Epithelial cell of prostate (primary cell): ENCODE measurements at regions not wholly inside any gene's neighbourhood (a gene's known extent, or its start where the extent isn't known, plus 50 kb on each side); places are given as distances from the start of the nearest gene placed in this dataset.
A peak's percentile ranks its signal among the peaks of the same experiment; 100 is the strongest.

Experiments used
- DNase-seq: peaks from one replicate; pipeline ENCODE4 v3.0.0-alpha.2; 2011; ENCODE audit warnings: low read depth, low spot score
- H3K27ac ChIP-seq: fragments of 450-650 bp; 2 replicates; pipeline ENCODE4 v1.5.1; 2017; ENCODE audit warnings: mild to moderate bottlenecking

- H3K27ac ChIP-seq = no peak overlapping the region
- DNase-seq = no peak
These were observed 102.1 kb upstream of the SIAH1 start for GRCh38 chr16:48487287-48487686.

- no peak overlapping the region for H3K27ac ChIP-seq
- DNase-seq = no peak
These were observed 96.6 kb upstream of the SIAH1 start for GRCh38 chr16:48481772-48482171.

GRCh38 chr16:48481211-48481610, 96.0 kb upstream of the SIAH1 start:
- no peak overlapping the region for H3K27ac ChIP-seq
- no peak for DNase-seq

- DNase-seq = no peak
- no peak overlapping the region for H3K27ac ChIP-seq
These were observed 94.7 kb upstream of the SIAH1 start for GRCh38 chr16:48479955-48480354.

GRCh38 chr16:48479329-48479728, 94.1 kb upstream of the SIAH1 start:
- DNase-seq = no peak
- H3K27ac ChIP-seq = no peak overlapping the region

GRCh38 chr16:48478393-48478792, 93.2 kb upstream of the SIAH1 start:
- DNase-seq = no peak

GRCh38 chr16:48471435-48471834, 86.2 kb upstream of the SIAH1 start:
- DNase-seq = no peak
- H3K27ac ChIP-seq = no peak overlapping the region

More at GRCh38 chr16:48478393-48478792, 93.2 kb upstream of the SIAH1 start:
- no peak overlapping the region for H3K27ac ChIP-seq

- peak overlapping the region; percentile 75 for H3K27ac ChIP-seq
- DNase-seq = peak; percentile 98
These were observed 77.0 kb upstream of the SIAH1 start for GRCh38 chr16:48462106-48462740.

- H3K27ac ChIP-seq = peak overlapping the region; percentile 81
- DNase-seq = no peak
These were observed 74.0 kb upstream of the SIAH1 start for GRCh38 chr16:48459167-48459566.

GRCh38 chr16:48454051-48454450, 68.8 kb upstream of the SIAH1 start:
- no peak overlapping the region for H3K27ac ChIP-seq
- DNase-seq = no peak

- no peak overlapping the region for H3K27ac ChIP-seq
- DNase-seq = no peak
These were observed 68.0 kb upstream of the SIAH1 start for GRCh38 chr16:48452991-48453760.

GRCh38 chr16:48451323-48451722, 66.1 kb upstream of the SIAH1 start:
- no peak for DNase-seq
- no peak overlapping the region for H3K27ac ChIP-seq

GRCh38 chr16:48450367-48450766, 65.2 kb upstream of the SIAH1 start:
- H3K27ac ChIP-seq = no peak overlapping the region
- DNase-seq = no peak

GRCh38 chr16:48448841-48449481, 63.7 kb upstream of the SIAH1 start:
- no peak for DNase-seq
- no peak overlapping the region for H3K27ac ChIP-seq

- H3K27ac ChIP-seq = no peak overlapping the region
- DNase-seq = no peak
These were observed 62.8 kb upstream of the SIAH1 start for GRCh38 chr16:48447940-48448536.

- H3K27ac ChIP-seq = no peak overlapping the region
- no peak for DNase-seq
These were observed 62.2 kb upstream of the SIAH1 start for GRCh38 chr16:48447428-48447827.

GRCh38 chr16:48446534-48446920, 61.3 kb upstream of the SIAH1 start:
- H3K27ac ChIP-seq = no peak overlapping the region
- no peak for DNase-seq

- H3K27ac ChIP-seq = no peak overlapping the region
- no peak for DNase-seq
These were observed 60.7 kb upstream of the SIAH1 start for GRCh38 chr16:48445782-48446533.

- DNase-seq = peak; percentile 51
These were observed 59.4 kb upstream of the SIAH1 start for GRCh38 chr16:48444574-48444973.

GRCh38 chr16:48442379-48442778, 57.2 kb upstream of the SIAH1 start:
- H3K27ac ChIP-seq = no peak overlapping the region
- DNase-seq = no peak

More at GRCh38 chr16:48444574-48444973, 59.4 kb upstream of the SIAH1 start:
- H3K27ac ChIP-seq = peak overlapping the region; percentile 53
